K562 (cell line): ENCODE measurements at regions not wholly inside any gene's neighbourhood (a gene's known extent, or its start where the extent isn't known, plus 50 kb on each side); places are given as distances from the start of the nearest gene placed in this dataset.

ENCODE experiments used
- ATAC-seq: fragments of 200-7000 bp; cut with Tn5 transposase; 3 replicates; pipeline ENCODE4 v1.9.1; 2020; ENCODE audit warnings: moderate library complexity
- BruUV-seq: library from RNA; stranded (reverse); fragments of 400-500 nt; replicated peaks from 2 replicates; lab custom pipeline; 2021; lab: Mats Ljungman, UMichigan
- CTCF ChIA-PET: fragments of 300-600 bp; formaldehyde crosslinking; extraction: SDS; loops from one replicate; lab custom pipeline; 2021; ENCODE audit warnings: low intra/inter-chr PET ratio; lab: Yijun Ruan, JAX
- POLR2A ChIA-PET: fragments of 300-600, 350-650 bp; sonication (Branson Sonifier 250); formaldehyde crosslinking; extraction: SDS; loops from one replicate; lab custom pipeline; 2021; ENCODE audit warnings: antibody characterized with exemption, inconsistent platforms; lab: Yijun Ruan, JAX
- DNase-seq, 4 experiments: peaks; one replicate each; pipeline versions ENCODE4 v3.0.0 to v3.0.0-alpha.2; 2011 to 2018; ENCODE audit warnings: low spot score in 3 of 4, mixed read lengths in 3 of 4; ENCODE audit errors: extremely low read depth in 1 of 4
- FAIRE-seq: peaks from 2 replicates; lab custom pipeline; 2011; peaks lifted over from hg19 to GRCh38; lab: Jason Lieb, UNC
- H2AFZ ChIP-seq: 2 replicates; pipeline ENCODE4 v1.6.0; 2011; ENCODE audit warnings: low read depth, low read length, control low read depth, inconsistent platforms
- H3K27ac ChIP-seq: fragments of 200-600 bp; 3 replicates; pipeline ENCODE4 v1.8.0; 2011; ENCODE audit warnings: low read depth, mild to moderate bottlenecking, control low read depth, inconsistent platforms, low read length, moderate library complexity, mixed read lengths; ENCODE audit errors: extremely low read depth
- H3K27me3 ChIP-seq, 2 experiments: fragments of 300-600 bp in 1 of 2; 2 replicates in 1 of 2; 3 replicates in 1 of 2; pipeline versions ENCODE4 v1.6.0 to v1.8.0; 2011; ENCODE audit warnings: inconsistent platforms in 2 of 2, low read length in 2 of 2, mild to moderate bottlenecking in 1 of 2, mixed read lengths in 1 of 2, moderate library complexity in 1 of 2; ENCODE audit not compliant: control insufficient read depth in 2 of 2, insufficient read depth in 2 of 2
- H3K36me3 ChIP-seq: fragments of 300-600 bp; 3 replicates; pipeline ENCODE4 v1.8.0; 2011; ENCODE audit warnings: mild to moderate bottlenecking, low read length, inconsistent platforms; ENCODE audit not compliant: control insufficient read depth, insufficient read depth
- H3K4me1 ChIP-seq, 2 experiments: fragments of 200-600 bp in 1 of 2; replicated peaks in 1 of 2; 2 replicates in 1 of 2; 3 replicates in 1 of 2; pipeline versions ENCODE4 v1.5.1 to v1.8.0; 2011; ENCODE audit warnings: inconsistent platforms in 2 of 2, low read length in 2 of 2, mild to moderate bottlenecking in 1 of 2, mixed read lengths in 1 of 2, moderate library complexity in 1 of 2; ENCODE audit not compliant: control insufficient read depth in 2 of 2, insufficient read depth in 2 of 2
- H3K4me2 ChIP-seq: 2 replicates; pipeline ENCODE4 v1.6.1; 2011; ENCODE audit warnings: low read length, control low read depth, inconsistent platforms, mixed read lengths; ENCODE audit not compliant: insufficient read depth
- H3K4me3 ChIP-seq: fragments of 200-600 bp; sonication (generic), shearing (Covaris generic); 2 replicates; pipeline ENCODE4 v1.5.1; 2016; ENCODE audit warnings: control low read depth, inconsistent platforms
- H3K79me2 ChIP-seq: fragments of 200-600 bp; 3 replicates; pipeline ENCODE4 v1.8.0; 2011; ENCODE audit warnings: low read length, inconsistent platforms; ENCODE audit not compliant: control insufficient read depth, insufficient read depth
- H3K9ac ChIP-seq, 2 experiments: 2 replicates each; pipeline versions ENCODE4 v1.6.0 to v1.6.1; 2011; ENCODE audit warnings: low read depth in 2 of 2, low read length in 2 of 2, control low read depth in 1 of 2, inconsistent platforms in 1 of 2, mild to moderate bottlenecking in 1 of 2, mixed read lengths in 1 of 2; ENCODE audit not compliant: insufficient read depth in 1 of 2
- H3K9me1 ChIP-seq: one replicate; pipeline ENCODE4 v1.6.0; 2011; ENCODE audit warnings: inconsistent platforms, mild to moderate bottlenecking, low read length, moderate library complexity; ENCODE audit not compliant: control insufficient read depth, insufficient read depth
- H3K9me3 ChIP-seq: replicated peaks from 2 replicates; pipeline ENCODE4 v1.5.1; 2011; ENCODE audit warnings: low read depth, low read length, inconsistent platforms; ENCODE audit not compliant: control insufficient read depth, insufficient read depth
- H4K20me1 ChIP-seq: replicated peaks from 2 replicates; pipeline ENCODE4 v1.6.1; 2011; ENCODE audit warnings: low read length, inconsistent platforms, mixed read lengths; ENCODE audit not compliant: control insufficient read depth, insufficient read depth
- CAMTA2 ChIP-seq: fragments of 250-450 bp; sonication (Bioruptor Pico); conservative IDR thresholded peaks from 2 replicates; pipeline ENCODE4 v1.5.1; 2022
- FOXP1 ChIP-seq: sonication (generic); formaldehyde crosslinking; IDR thresholded peaks from 2 replicates; pipeline ENCODE4 v1.8.0; 2022; ENCODE audit warnings: mild to moderate bottlenecking, missing genetic modification reagents
- GATAD2A ChIP-seq: fragments of 450-650 bp; IDR thresholded peaks from 2 replicates; pipeline ENCODE4 v1.6.1; 2017
- KLF16 ChIP-seq: IDR thresholded peaks from 2 replicates; pipeline ENCODE4 v1.6.1; 2016; ENCODE audit warnings: antibody characterized with exemption
- MXI1 ChIP-seq: IDR thresholded peaks from 2 replicates; pipeline ENCODE4 v1.6.1; 2011; ENCODE audit warnings: low read depth, mild to moderate bottlenecking, improper control_type of control experiment, low read length
- PRMT5 ChIP-seq: sonication (generic); formaldehyde crosslinking; IDR thresholded peaks from 2 replicates; pipeline ENCODE4 v1.5.0; 2020; ENCODE audit warnings: missing genetic modification reagents
- SNIP1 ChIP-seq: fragments of 450-650 bp; IDR thresholded peaks from 2 replicates; pipeline ENCODE4 v1.7.1; 2017; ENCODE audit warnings: low read depth, mild to moderate bottlenecking
- STAT5B ChIP-seq: fragments of 250-450 bp; sonication (Bioruptor Pico); IDR thresholded peaks from 2 replicates; pipeline ENCODE4 v1.8.0; 2021; ENCODE audit warnings: mild to moderate bottlenecking, inconsistent platforms
- ZBTB7A ChIP-seq: IDR thresholded peaks from 2 replicates; pipeline ENCODE4 v1.6.1; 2011; ENCODE audit warnings: low read depth, mild to moderate bottlenecking, low read length, moderate library complexity, borderline replicate concordance; ENCODE audit not compliant: control insufficient read depth
- ZNF134 ChIP-seq: fragments of 250-450 bp; sonication (Bioruptor Pico); conservative IDR thresholded peaks from 2 replicates; pipeline ENCODE4 v1.4.0; 2020
- ZNF311 ChIP-seq: fragments of 250-450 bp; sonication (Bioruptor Pico); IDR thresholded peaks from 2 replicates; pipeline ENCODE4 v1.4.0; 2020; ENCODE audit warnings: mild to moderate bottlenecking, moderate library complexity
- ZNF76 ChIP-seq: fragments of 250-450 bp; sonication (Bioruptor Pico); IDR thresholded peaks from 2 replicates; pipeline ENCODE4 v1.4.0; 2020; ENCODE audit warnings: mild to moderate bottlenecking, moderate library complexity, borderline replicate concordance
- WGBS: fragments of 100-300 bp; shearing (Covaris generic); methylation state at CpG from one replicate; pipeline ENCODE4 v1.1.6; 2016; ENCODE audit warnings: low coverage, mixed read lengths; ENCODE audit not compliant: insufficient coverage; ENCODE audit errors: missing lambda C conversion rate; 5-methylcytosine and 5-hydroxymethylcytosine counted together
- in situ Hi-C: fragments of 300-500 bp; cut with MboI; formaldehyde crosslinking; loops from 4 replicates; pipeline ENCODE4 v1.15.0; 2018; ENCODE audit warnings: inconsistent platforms, mixed read lengths
- intact Hi-C: fragments of 100-400 bp; cut with micrococcal nuclease; formaldehyde crosslinking; loops from 2 replicates; pipeline ENCODE4 v1.14.2; 2022
- TF ChIP-seq, protein P1 (sequence below): fragments of 250-450 bp; sonication (Bioruptor Pico); IDR thresholded peaks from 2 replicates; pipeline ENCODE4 v1.6.1; 2021; ENCODE audit warnings: mild to moderate bottlenecking
- TF ChIP-seq, protein P2 (sequence below): fragments of 250-450 bp; sonication (Bioruptor Pico); IDR thresholded peaks from 2 replicates; pipeline ENCODE4 v1.5.0; 2022; ENCODE audit warnings: mild to moderate bottlenecking
- TF ChIP-seq, protein P3 (sequence below): fragments of 450-650 bp; formaldehyde crosslinking; IDR thresholded peaks from 2 replicates; pipeline ENCODE4 v1.4.0; 2022; ENCODE audit warnings: mild to moderate bottlenecking, moderate library complexity
- TF ChIP-seq, protein P4 (sequence below): fragments of 250-450 bp; sonication (Bioruptor Pico); IDR thresholded peaks from 2 replicates; pipeline ENCODE4 v1.5.0; 2021; ENCODE audit warnings: mild to moderate bottlenecking, moderate library complexity
- TF ChIP-seq, protein P5 (sequence below): fragments of 250-450 bp; sonication (Bioruptor Pico); IDR thresholded peaks from 2 replicates; pipeline ENCODE4 v1.8.0; 2022; ENCODE audit warnings: moderate library complexity, mild to moderate bottlenecking, inconsistent platforms

DNA sequence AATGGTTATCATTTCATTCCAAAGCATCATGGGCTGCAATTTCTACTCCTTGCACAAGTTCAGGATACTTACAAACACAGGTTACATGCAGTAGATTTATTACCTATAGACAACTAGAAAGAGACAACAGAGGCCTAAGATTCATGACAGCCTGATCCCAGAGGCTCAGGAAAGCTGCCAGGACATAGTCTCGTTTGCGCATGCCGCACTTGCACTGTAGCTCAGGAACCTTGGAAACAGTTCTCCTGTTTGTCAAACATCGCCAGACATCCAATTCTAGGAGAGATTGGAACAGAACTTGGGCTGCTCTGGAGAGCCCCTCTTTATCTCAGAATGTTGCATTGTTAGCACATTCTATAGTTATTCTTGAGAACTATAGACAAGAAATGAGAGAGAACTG lies 216.2 kb upstream of the CDC14C start:
- Histone ChIP-seq H2AFZ (no peak overlapping the region), H3K9ac (no peak overlapping the region), H4K20me1 (no peaks in the 10 kb centered on the region), H3K36me3 (no peaks in the 10 kb centered on the region)
- POLR2A ChIA-PET = no interaction called here
- 3% methylated on average over 4 of the region's 4 CpGs for WGBS
- no TSS peak for BruUV-seq
- TF ChIP-seq, protein P1, sequence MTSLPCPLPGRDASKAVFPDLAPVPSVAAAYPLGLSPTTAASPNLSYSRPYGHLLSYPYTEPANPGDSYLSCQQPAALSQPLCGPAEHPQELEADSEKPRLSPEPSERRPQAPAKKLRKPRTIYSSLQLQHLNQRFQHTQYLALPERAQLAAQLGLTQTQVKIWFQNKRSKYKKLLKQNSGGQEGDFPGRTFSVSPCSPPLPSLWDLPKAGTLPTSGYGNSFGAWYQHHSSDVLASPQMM (CRISPR knock-in tag) = no peak
- no peak for TF ChIP-seq ZBTB7A
- TF ChIP-seq PRMT5 (CRISPR knock-in tag) = no peak
- TF ChIP-seq MXI1 = no peak
- TF ChIP-seq, protein P2, sequence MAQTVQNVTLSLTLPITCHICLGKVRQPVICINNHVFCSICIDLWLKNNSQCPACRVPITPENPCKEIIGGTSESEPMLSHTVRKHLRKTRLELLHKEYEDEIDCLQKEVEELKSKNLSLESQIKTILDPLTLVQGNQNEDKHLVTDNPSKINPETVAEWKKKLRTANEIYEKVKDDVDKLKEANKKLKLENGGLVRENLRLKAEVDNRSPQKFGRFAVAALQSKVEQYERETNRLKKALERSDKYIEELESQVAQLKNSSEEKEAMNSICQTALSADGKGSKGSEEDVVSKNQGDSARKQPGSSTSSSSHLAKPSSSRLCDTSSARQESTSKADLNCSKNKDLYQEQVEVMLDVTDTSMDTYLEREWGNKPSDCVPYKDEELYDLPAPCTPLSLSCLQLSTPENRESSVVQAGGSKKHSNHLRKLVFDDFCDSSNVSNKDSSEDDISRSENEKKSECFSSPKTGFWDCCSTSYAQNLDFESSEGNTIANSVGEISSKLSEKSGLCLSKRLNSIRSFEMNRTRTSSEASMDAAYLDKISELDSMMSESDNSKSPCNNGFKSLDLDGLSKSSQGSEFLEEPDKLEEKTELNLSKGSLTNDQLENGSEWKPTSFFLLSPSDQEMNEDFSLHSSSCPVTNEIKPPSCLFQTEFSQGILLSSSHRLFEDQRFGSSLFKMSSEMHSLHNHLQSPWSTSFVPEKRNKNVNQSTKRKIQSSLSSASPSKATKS (CRISPR knock-in tag) = no peak
- TF ChIP-seq ZNF311 (CRISPR knock-in tag) = no peak
- no peak for TF ChIP-seq KLF16
- TF ChIP-seq, protein P3, sequence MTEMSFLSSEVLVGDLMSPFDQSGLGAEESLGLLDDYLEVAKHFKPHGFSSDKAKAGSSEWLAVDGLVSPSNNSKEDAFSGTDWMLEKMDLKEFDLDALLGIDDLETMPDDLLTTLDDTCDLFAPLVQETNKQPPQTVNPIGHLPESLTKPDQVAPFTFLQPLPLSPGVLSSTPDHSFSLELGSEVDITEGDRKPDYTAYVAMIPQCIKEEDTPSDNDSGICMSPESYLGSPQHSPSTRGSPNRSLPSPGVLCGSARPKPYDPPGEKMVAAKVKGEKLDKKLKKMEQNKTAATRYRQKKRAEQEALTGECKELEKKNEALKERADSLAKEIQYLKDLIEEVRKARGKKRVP (CRISPR knock-in tag) = no peak
- no peak for TF ChIP-seq SNIP1
- TF ChIP-seq, protein P4, sequence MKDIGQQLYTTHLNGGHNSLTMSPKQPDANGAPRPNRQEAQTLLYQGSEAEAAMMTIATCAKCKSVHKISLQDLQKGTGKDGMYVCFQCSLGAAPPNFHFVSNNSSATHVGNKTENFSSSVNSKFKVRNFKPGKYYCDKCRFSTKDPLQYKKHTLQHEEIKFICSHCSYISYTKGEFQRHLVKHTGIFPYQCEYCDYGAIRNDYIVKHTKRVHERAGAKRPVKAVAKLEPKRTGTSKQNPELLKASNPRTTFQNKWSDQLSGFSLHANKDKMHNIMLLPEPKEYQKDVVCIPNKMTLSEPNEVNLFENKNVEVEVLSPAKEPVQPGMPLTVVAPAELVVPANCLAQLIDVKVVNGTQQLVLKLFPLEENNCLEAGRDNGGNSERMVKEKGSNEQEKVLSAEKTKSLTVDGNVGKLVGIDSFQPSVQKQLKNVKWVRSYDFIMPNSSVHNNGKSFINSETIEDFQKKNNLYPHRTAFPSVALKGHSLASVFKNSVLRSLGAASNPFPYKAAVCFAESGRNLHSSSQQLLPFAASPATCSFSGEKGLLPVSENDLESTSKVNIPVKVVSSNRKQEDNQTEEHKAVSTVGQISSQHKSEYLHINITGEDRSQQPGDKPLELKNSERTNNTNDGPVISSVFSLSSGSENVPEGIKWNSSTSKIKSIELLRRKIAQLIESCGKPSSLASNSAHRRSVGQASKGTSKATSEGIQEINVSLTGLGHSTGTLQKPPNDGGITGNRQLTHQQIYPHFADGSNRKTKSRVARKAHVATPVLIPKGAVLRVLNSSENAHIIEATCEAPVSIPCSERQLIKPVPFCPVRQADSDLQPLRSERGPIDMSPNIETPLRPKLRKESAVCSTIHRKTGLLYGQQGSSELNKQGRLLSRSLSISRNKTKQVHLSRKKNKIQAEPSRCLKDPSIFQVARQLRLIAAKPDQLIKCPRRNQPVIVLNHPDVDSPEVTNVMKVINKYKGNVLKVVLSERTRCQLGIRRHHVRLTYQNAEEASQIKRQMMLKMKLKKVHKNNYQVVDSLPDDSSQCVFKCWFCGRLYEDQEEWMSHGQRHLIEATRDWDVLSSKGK (CRISPR knock-in tag) = no peak
- no peak for TF ChIP-seq ZNF134 (CRISPR knock-in tag)
- no peak for TF ChIP-seq ZNF76 (CRISPR knock-in tag)
- TF ChIP-seq, protein P5, sequence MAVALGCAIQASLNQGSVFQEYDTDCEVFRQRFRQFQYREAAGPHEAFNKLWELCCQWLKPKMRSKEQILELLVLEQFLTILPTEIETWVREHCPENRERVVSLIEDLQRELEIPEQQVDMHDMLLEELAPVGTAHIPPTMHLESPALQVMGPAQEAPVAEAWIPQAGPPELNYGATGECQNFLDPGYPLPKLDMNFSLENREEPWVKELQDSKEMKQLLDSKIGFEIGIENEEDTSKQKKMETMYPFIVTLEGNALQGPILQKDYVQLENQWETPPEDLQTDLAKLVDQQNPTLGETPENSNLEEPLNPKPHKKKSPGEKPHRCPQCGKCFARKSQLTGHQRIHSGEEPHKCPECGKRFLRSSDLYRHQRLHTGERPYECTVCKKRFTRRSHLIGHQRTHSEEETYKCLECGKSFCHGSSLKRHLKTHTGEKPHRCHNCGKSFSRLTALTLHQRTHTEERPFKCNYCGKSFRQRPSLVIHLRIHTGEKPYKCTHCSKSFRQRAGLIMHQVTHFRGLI (CRISPR knock-in tag) = no peak
- TF ChIP-seq FOXP1 (CRISPR knock-in tag) = no peak
- no peak for TF ChIP-seq GATAD2A
- TF ChIP-seq CAMTA2 (CRISPR knock-in tag) = no peak
- no peak for TF ChIP-seq STAT5B (CRISPR knock-in tag)
- TF ChIP-seq, all 486 proteins: peak for 0
- ATAC-seq (no peak), FAIRE-seq (no peak), DNase-seq (no peak)
- Histone ChIP-seq H3K79me2 (no peaks in the 10 kb centered on the region), H3K27me3 (no peaks in the 10 kb centered on the region), H3K4me3 (no peak overlapping the region), H3K9me1 (no peaks in the 10 kb centered on the region), H3K4me1 (no peaks in the 10 kb centered on the region), H3K4me2 (no peak overlapping the region), H3K27ac (no peak overlapping the region), H3K9me3 (no peaks in the 10 kb centered on the region)
- CTCF ChIA-PET = no interaction called here
- in situ Hi-C loops = no loop called here
- intact Hi-C loops = no loop called here
